Parathyroid adenoma (tissue), 2 donors: ENCODE measurements at regions not wholly inside any gene's neighbourhood (a gene's known extent, or its start where the extent isn't known, plus 50 kb on each side); places are given as distances from the start of the nearest gene placed in this dataset.

ENCODE experiments used
- H2AFZ ChIP-seq: fragments of 300-600 bp; sonication (generic); one replicate; pipeline ENCODE4 v1.7.0; 2017; ENCODE audit warnings: antibody characterized with exemption, mild to moderate bottlenecking
- H3K27ac ChIP-seq: fragments of 300-600 bp; sonication (generic); one replicate; pipeline ENCODE4 v1.7.0; 2017
- H3K27me3 ChIP-seq: fragments of 300-600 bp; sonication (generic); one replicate; pipeline ENCODE4 v1.7.0; 2017; ENCODE audit warnings: low read length; ENCODE audit not compliant: control insufficient read depth, insufficient read depth
- H3K36me3 ChIP-seq: fragments of 300-600 bp; sonication (generic); one replicate; pipeline ENCODE4 v1.7.0; 2017; ENCODE audit warnings: low read length; ENCODE audit not compliant: control insufficient read depth, insufficient read depth
- H3K4me1 ChIP-seq: fragments of 300-600 bp; sonication (generic); one replicate; pipeline ENCODE4 v1.7.0; 2017; ENCODE audit warnings: control low read depth
- H3K4me2 ChIP-seq: fragments of 300-600 bp; sonication (generic); one replicate; pipeline ENCODE4 v1.7.0; 2017; ENCODE audit warnings: low read length
- H3K4me3 ChIP-seq: fragments of 300-600 bp; sonication (generic); one replicate; pipeline ENCODE4 v1.7.0; 2017; ENCODE audit warnings: low read depth, low read length
- H3K79me2 ChIP-seq: fragments of 300-600 bp; sonication (generic); one replicate; pipeline ENCODE4 v1.7.0; 2017; ENCODE audit warnings: control low read depth
- H3K9ac ChIP-seq: fragments of 300-600 bp; sonication (generic); one replicate; pipeline ENCODE4 v1.7.0; 2017; ENCODE audit warnings: mild to moderate bottlenecking
- H3K9me3 ChIP-seq: fragments of 300-600 bp; sonication (generic); one replicate; pipeline ENCODE4 v1.7.0; 2017; ENCODE audit warnings: low read length; ENCODE audit not compliant: control insufficient read depth
- TF ChIP-seq, protein P1 (sequence below): fragments of 300-600 bp; sonication (generic); IDR thresholded peaks from one replicate; pipeline ENCODE4 v1.7.0; 2017; ENCODE audit warnings: antibody characterized with exemption, mild to moderate bottlenecking
- donor health status: primary hyperparathyroidism.

DNA sequence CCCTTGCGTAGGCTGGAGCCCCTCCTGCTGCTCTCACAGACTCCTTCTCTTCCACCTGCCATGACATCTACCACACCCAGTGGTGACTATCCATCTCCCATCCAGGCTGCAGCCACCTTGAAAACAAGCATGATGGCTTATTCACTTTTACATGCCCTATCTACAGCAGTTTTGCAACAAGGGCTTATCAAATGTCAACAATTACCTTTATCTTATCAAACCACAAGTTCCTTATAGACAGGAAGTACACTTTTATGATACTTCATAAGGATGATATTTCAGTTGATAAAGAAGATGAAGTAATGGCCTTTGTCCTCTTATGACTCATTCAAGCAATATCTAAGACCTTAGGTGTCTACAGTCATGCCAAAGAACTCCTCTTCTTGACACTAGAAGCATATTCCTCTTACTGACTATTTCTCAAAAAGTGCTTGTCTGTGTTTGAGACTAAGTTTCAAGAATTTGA lies 125.3 kb upstream of the SPRED1 start:
- Histone ChIP-seq H3K4me3 (no peak overlapping the region), H3K36me3 (no peaks in the 10 kb centered on the region), H3K4me2 (no peak overlapping the region), H3K4me1 (no peaks in the 10 kb centered on the region), H2AFZ (no peak overlapping the region), H3K9me3 (no peaks in the 10 kb centered on the region), H3K27me3 (no peaks in the 10 kb centered on the region), H3K9ac (no peak overlapping the region), H3K79me2 (no peaks in the 10 kb centered on the region), H3K27ac (no peak overlapping the region)
- TF ChIP-seq, protein P1, sequence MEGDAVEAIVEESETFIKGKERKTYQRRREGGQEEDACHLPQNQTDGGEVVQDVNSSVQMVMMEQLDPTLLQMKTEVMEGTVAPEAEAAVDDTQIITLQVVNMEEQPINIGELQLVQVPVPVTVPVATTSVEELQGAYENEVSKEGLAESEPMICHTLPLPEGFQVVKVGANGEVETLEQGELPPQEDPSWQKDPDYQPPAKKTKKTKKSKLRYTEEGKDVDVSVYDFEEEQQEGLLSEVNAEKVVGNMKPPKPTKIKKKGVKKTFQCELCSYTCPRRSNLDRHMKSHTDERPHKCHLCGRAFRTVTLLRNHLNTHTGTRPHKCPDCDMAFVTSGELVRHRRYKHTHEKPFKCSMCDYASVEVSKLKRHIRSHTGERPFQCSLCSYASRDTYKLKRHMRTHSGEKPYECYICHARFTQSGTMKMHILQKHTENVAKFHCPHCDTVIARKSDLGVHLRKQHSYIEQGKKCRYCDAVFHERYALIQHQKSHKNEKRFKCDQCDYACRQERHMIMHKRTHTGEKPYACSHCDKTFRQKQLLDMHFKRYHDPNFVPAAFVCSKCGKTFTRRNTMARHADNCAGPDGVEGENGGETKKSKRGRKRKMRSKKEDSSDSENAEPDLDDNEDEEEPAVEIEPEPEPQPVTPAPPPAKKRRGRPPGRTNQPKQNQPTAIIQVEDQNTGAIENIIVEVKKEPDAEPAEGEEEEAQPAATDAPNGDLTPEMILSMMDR = no peak

DNA sequence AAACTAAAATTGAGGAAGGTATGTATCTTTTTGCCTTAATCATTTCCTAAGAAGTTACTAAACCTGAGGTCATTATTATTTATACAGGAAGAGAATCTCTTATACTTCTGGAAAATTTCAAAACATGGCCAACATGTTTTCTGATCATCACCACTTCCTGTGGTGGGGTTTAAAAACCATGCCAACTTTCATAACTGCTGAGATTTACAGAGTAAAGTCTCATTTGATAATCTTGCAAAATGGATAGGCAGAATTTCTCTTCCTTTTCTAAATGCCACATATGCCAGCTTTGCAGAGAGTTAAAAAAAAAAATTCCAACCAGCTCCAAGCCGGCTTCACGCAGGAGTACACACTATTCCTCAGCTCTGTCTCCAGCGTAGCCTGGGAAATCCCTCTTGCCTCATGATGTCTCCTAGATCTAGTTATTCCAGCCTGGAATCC lies 124.3 kb upstream of the SPRED1 start:
- H3K9ac ChIP-seq = no peak overlapping the region
- no peak overlapping the region for H3K4me3 ChIP-seq
- no peaks in the 10 kb centered on the region for H3K4me1 ChIP-seq
- H3K27ac ChIP-seq = no peak overlapping the region
- TF ChIP-seq, protein P1 = no peak
- no peaks in the 10 kb centered on the region for H3K36me3 ChIP-seq
- H3K79me2 ChIP-seq = no peaks in the 10 kb centered on the region
- H3K9me3 ChIP-seq = no peaks in the 10 kb centered on the region
- H3K27me3 ChIP-seq = no peaks in the 10 kb centered on the region
- H3K4me2 ChIP-seq = no peak overlapping the region
- no peak overlapping the region for H2AFZ ChIP-seq

DNA sequence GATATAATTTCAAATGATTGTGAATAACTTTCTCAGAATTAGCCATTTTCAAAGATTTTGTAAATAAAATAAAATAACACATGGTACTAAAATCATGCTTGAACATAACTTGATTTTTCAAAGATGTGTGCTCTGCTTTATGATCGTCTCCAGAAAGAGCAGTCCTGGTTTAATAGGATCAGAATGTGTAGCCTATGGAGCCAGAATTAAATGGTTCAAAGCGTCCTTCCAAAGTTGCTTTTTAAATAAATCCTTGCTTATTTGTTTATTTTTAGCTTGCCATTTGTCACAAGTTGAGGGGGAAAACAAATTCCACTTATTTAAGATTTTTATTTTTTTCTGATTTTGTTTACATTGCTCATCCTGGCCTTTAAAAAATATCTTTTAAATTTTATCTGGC lies 123.7 kb upstream of the SPRED1 start:
- no peaks in the 10 kb centered on the region for H3K27me3 ChIP-seq
- no peaks in the 10 kb centered on the region for H3K4me1 ChIP-seq
- no peaks in the 10 kb centered on the region for H3K36me3 ChIP-seq
- H3K9me3 ChIP-seq = no peaks in the 10 kb centered on the region
- no peak overlapping the region for H3K4me2 ChIP-seq
- no peak overlapping the region for H2AFZ ChIP-seq
- TF ChIP-seq, protein P1 = no peak
- no peak overlapping the region for H3K4me3 ChIP-seq
- no peak overlapping the region for H3K9ac ChIP-seq
- no peaks in the 10 kb centered on the region for H3K79me2 ChIP-seq
- H3K27ac ChIP-seq = peak overlapping the region; percentile 75

DNA sequence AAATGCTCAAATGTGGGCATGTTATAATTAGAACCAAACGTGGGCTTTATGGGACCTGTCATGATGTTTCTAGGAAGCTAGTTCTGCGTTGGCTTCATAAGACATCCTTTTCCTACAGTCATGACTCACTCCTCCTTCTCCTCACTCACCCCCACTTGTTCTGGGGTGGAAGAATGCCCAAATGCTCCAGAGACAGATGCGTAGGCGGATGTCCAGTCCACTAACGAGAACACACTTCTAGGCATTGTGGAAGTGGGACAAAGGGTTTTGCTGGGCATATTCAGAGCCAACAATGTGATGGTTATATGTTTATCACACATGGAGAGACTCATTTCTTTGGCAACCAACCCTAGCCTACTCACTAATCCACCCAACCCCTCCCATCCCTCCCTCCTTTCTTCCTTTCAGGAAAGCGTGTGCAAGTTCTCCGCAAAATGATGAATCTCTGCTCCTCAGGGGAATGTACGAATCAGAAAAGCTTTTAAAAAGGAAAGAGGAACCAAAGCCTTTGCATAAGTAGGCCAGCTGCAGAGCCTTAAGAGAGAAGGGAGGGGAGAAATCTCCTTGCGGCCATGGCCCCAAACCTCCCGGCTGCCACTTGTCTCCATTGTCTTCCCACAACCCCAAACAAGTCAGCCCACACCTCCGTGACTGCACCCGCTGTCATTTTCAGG lies 123.0 kb upstream of the SPRED1 start:
- Histone ChIP-seq H3K4me3 (no peak overlapping the region), H3K27me3 (no peaks in the 10 kb centered on the region), H3K79me2 (no peaks in the 10 kb centered on the region), H3K9ac (no peak overlapping the region), H3K4me2 (no peak overlapping the region), H2AFZ (no peak overlapping the region), H3K36me3 (no peaks in the 10 kb centered on the region), H3K4me1 (no peaks in the 10 kb centered on the region), H3K27ac (peak overlapping the region; percentile 75), H3K9me3 (no peaks in the 10 kb centered on the region)
- TF ChIP-seq, protein P1 = no peak

- Histone ChIP-seq H3K9ac (no peak overlapping the region), H3K79me2 (no peaks in the 10 kb centered on the region), H2AFZ (no peak overlapping the region), H3K9me3 (no peaks in the 10 kb centered on the region), H3K4me2 (no peak overlapping the region), H3K4me3 (no peak overlapping the region), H3K36me3 (no peaks in the 10 kb centered on the region), H3K27ac (peak overlapping the region; percentile 75), H3K27me3 (no peaks in the 10 kb centered on the region), H3K4me1 (no peaks in the 10 kb centered on the region)
- TF ChIP-seq, protein P1 = no peak
These were observed 122.5 kb upstream of the SPRED1 start for GRCh38 chr15:38130205-38130567.
